GM18517 (cell line): ENCODE measurements at regions not wholly inside any gene's neighbourhood (a gene's known extent, or its start where the extent isn't known, plus 50 kb on each side); places are given as distances from the start of the nearest gene placed in this dataset.
"Not testable (repeated sequence)": the region's sequence is repeated elsewhere in the genome, so short reads cannot be mapped to it uniquely, and the experiment has no call there.

ENCODE experiments used
- ATAC-seq: cut with Tn5 transposase; IDR thresholded peaks from one replicate; pipeline ENCODE4 v1.9.1; 2021; ENCODE audit warnings: mild to moderate bottlenecking, moderate library complexity; ENCODE audit not compliant: unreplicated experiment

GRCh38 chr10:129210876-129211275 lies 256.2 kb upstream of the MGMT start:
- no peak for ATAC-seq

GRCh38 chr10:129213256-129213655 lies 253.8 kb upstream of the MGMT start:
- ATAC-seq: no peak

DNA sequence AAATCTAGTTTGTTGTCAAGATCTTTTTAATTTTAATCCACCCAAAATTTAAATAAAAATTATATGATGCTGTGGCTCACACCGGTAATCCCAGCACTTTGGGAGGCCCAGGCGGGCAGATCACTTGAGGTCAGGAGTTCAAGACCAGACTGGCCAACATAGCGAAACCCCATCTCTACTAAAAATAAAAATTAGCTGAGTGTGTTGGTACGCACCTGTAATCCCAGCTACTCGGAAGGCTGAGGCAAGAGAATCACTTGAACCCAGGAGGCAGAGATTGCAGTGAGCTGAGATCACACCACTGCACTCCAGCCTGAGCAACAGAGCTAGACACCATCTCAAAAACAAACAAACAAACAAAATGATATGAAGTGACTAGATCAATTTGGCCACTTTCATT lies 253.0 kb upstream of the MGMT start:
- ATAC-seq: not testable (repeated sequence)

DNA sequence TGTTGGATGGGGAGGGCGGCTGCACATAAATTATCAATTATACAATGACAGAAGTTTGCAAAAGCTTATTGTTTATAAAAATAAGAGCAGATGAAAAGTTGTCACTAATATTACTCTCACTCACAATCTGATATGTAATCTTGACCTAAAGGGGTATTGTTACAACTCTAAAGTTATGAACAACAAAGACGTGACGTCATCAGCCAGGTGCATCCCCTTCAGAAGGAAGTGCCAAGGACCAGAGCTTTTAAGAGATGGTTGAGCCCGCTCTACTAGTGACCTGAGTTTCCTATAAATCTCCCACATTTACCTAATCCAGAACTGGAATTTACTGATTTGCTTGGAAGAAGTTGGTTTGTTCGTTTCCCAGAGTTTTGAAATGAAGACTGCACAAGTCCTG lies 247.7 kb upstream of the MGMT start:
- no peak for ATAC-seq

- ATAC-seq: no peak
Measured at GRCh38 chr10:129222436-129222835, 244.6 kb upstream of the MGMT start.

GRCh38 chr10:129223363-129223762 lies 243.7 kb upstream of the MGMT start:
- no peak for ATAC-seq

GRCh38 chr10:129224065-129224464 lies 243.0 kb upstream of the MGMT start:
- no peak for ATAC-seq

DNA sequence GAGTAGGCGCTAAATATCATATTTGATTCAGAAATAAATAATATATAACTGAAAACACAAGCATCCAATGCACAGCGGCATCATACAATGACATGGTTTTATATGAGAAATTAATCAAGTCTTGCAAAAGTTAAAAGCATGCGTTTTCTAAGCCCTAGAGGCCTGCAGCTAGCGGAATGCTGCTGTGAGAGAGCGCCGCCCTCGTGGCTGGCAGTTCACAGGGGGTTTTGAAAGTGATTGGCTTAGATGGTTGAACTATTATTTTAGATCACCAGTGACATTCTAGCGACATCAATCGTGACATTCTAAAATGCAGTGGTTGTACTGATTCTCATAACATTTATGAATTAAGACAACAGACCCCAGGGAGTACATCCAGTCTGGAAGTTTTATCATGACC lies 235.2 kb upstream of the MGMT start:
- no peak for ATAC-seq

DNA sequence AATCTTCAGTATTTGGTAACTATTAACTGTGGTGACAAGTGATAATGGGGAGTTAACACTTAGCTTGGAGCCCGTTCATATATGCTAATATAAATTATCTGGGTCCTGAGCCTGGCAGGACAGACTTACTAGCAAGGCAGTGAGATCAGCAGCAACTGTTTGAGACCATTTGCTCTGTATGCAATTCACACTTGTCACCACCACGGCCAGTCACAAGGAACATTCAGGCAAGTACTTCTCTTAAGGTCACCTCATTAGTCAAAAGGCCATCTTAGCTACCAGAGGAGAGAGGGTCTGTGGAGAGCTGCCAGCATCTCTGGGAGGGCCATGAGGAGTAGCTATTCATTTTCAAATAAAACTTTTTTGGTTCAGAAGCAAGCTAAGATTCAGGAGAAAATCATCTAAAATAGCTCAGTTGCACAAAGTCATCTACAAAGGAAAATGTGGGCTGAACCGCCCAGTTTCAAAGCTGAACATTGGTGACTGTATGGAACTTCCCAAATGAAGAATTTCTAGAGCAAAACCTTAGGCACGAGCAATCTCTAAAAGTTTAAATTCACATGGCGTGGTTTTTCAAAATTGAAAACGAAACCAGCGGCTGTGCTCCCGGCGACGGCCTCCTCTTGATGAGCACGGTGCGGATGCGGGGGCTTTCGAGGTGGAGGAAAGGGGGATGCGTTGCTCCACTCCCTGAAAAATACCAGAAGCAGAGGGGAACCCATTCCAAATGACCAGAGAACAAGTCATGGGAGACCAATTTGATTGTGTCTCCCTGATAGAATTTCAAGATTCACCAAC lies 233.5 kb upstream of the MGMT start:
- no peak for ATAC-seq

DNA sequence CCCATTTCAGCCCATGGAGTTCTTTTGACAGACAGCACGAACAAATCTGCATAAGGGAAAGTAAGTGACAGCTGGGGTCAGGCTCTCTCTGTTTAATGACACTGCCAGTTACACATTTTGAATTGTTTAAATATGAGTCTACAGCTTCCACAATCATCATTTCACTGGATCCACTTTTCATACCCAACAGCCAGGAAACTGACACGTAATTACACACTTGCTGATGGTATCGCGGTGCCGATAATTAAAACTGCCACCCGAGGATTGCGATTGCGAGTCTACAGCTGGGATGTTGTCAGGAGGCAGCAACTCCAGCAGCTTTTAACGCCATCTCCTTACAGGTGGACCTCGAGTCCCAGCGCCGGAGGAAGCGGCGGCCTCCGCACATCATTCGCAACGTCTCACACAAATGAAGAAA lies 230.8 kb upstream of the MGMT start:
- ATAC-seq: no peak

GRCh38 chr10:129241461-129241860 lies 225.6 kb upstream of the MGMT start:
- no peak for ATAC-seq

GRCh38 chr10:129244298-129244697 lies 222.7 kb upstream of the MGMT start:
- ATAC-seq: no peak

DNA sequence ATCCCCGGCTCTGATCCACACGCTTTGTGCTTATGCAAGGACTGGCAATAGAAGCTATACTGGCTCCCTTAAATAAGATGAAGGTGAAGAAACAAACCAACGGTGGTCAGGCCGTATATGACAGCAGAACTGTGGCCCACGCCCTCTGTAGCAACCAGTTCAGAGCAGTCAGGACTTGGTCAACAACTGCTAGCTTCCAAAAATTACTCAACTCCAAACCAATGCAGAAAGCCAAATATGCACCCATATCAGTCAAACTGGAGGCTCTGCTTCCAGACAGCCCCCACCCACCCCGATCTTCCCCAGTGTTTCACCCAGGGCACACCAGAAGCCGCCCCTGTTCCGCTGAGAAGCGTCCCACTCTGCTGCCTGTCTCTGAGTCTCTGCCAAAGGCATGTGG lies 222.3 kb upstream of the MGMT start:
- ATAC-seq: no peak

DNA sequence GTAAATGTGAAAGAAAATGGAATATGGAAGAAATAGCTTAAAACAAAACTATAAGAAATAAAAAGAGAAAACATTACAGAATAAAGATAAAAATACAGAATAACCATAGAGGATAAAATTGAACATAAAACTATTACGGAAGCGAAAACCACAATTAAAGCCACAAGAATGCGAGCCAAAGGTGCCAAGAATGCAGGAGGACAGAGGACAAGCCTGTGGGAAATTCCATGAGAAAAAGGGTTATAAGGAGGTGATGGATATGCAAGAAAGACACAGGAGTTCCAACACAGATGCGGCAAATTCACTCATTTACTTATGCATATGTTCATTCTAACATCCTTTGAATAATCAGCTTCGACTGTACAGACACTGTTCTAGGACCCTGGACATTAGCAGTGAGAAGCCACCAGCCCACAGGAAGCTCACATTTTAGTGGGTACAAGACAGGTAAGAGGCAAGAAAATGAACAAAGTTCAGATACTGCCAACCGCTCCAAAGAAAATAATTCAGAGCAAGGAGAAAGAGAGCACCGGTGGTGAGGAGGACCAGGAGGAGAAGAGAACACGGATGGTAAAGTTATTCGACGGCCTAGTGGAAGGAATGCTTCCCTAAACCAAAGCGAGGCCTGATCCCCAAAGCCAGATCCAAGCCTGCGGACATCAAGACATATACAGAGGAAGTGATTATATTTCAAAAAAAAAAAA lies 213.7 kb upstream of the MGMT start:
- no peak for ATAC-seq

DNA sequence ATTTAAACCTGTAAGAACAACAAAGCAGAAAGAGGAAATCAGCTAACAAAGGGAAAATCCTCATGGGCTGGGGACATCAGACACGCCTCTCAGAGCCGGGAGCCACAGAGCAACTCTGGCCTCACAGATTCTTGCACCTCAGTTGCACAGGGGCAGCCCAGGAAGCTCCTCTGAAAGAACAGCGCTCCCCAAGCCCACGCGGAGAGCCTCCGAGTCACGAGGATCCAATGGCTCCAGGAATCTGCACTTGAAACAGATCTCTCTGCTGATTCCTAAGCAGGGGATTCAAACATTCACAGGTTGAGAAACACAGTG lies 213.2 kb upstream of the MGMT start:
- ATAC-seq: no peak

- no peak for ATAC-seq
Measured at GRCh38 chr10:129258283-129258923, 208.6 kb upstream of the MGMT start.

GRCh38 chr10:129259128-129259815 lies 207.8 kb upstream of the MGMT start:
- no peak for ATAC-seq

DNA sequence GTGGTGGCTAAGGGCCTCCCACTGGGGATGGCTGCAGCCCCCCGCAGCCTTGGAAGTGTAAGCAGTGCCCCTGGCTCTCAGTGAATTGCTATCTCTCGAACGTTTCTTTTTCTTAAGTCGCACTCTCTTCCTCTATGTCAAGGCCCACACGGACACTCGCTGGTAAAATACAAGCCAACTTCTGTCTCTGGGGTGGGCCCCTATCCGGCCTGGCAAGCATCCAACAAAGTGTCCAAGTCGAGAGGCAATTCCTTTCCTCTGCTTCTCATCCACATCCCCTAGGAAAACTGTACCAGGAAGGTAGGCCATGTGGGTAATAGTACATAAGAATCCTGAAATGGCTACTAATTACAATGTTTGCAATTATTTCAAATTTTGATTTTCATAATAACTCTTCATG lies 194.9 kb upstream of the MGMT start:
- no peak for ATAC-seq

GRCh38 chr10:129272866-129273650 lies 194.0 kb upstream of the MGMT start:
- ATAC-seq: no peak

DNA sequence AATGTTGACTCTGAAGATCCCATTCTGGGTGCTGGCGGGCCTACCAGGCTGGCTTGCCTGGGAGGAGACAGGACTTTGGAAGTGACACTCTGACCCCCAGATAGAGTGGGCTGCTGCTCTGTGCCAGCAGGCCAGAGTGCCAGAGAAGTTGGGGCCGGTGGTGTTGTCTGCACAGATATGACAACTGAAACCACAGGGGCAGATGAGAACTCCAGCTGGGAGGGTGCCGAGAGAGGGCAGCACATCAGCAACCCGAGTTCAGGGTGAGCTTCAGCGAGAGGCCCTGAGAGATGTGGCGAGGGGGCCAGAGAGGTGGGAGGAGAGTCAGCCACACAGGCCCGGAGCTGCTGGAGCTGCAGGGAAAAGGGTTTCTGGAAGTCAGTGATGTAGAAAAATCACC lies 193.2 kb upstream of the MGMT start:
- no peak for ATAC-seq
